ENCODE measurements at regions not wholly inside any gene's neighbourhood (a gene's known extent, or its start where the extent isn't known, plus 50 kb on each side); places are given as distances from the start of the nearest gene placed in this dataset.
"Not testable (repeated sequence)": the region's sequence is repeated elsewhere in the genome, so short reads cannot be mapped to it uniquely, and the experiment has no call there.

DNA sequence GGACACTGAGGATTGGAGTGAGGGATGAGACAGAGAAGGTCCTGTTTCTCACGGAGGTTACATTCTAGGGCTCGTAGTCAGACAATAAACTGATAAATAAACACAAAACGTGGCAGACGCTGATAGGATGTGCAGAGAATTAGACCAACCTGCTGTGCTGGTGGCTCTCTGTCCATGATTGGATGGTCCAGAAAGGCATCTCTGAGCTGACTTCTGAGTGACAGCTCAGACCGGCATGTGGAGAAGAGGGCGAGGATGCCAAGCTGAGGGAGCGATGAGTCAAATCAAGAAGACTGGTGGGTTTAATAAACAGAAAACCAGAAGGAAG, 132.3 kb upstream of the TAF11L2 start:
- no peak for DNase-seq (ENCODE audit: low spot score)

DNA sequence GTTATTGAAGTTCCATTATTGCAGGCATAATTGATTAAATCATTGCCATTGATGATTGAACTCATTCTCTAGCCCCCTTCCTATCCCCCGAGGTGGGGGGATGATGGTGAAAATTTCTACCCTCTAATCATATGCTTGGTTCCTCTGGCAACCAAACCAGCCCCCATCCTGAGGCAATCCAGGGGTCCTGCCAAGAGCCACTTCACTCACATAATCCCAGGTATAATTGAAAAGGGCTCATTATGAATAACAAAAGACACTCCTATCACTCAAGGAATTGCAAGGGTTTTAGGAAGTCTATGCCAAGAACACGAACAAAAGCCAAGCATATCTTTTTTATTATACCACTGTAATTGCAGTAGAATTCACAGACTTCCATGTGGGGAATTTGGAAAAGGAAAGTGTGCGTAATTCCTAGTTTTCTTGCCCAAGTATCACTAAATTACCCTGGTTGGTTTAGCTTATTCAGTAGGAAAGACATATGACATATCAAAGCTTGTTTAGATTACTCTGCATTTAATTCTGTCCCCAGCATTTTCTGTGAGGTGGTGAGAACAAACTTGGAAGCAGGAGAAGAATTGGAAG, 130.7 kb upstream of the TAF11L2 start:
- no peak for DNase-seq (ENCODE audit: low spot score)

GRCh38 chr5:17370651-17371050, 127.4 kb upstream of the TAF11L2 start:
- DNase-seq (ENCODE audit: low spot score), result no peak

DNA sequence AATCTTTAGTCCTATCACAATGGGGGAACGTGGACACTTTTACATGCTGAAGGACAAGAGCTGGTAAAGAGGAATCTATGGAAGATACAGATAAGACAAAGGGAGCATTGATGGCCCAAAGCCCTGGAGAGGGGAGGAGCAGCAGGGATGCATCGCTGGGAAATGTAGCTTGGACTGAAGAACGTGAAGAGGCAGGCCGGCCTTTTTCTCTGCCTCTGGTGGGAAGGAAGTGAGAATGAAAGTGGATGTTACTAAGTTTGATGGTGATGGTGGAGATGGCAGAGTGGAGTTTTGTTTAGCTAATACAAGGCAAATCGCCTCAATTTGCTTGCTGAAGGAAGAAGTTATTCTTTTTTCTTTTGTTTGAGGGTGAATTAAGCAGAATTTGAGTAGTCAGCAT, 124.6 kb upstream of the TAF11L2 start:
- DNase-seq (ENCODE audit: low spot score), result no peak

GRCh38 chr5:17373814-17374556, 124.0 kb upstream of the TAF11L2 start:
- DNase-seq (ENCODE audit: low spot score), result no peak

DNA sequence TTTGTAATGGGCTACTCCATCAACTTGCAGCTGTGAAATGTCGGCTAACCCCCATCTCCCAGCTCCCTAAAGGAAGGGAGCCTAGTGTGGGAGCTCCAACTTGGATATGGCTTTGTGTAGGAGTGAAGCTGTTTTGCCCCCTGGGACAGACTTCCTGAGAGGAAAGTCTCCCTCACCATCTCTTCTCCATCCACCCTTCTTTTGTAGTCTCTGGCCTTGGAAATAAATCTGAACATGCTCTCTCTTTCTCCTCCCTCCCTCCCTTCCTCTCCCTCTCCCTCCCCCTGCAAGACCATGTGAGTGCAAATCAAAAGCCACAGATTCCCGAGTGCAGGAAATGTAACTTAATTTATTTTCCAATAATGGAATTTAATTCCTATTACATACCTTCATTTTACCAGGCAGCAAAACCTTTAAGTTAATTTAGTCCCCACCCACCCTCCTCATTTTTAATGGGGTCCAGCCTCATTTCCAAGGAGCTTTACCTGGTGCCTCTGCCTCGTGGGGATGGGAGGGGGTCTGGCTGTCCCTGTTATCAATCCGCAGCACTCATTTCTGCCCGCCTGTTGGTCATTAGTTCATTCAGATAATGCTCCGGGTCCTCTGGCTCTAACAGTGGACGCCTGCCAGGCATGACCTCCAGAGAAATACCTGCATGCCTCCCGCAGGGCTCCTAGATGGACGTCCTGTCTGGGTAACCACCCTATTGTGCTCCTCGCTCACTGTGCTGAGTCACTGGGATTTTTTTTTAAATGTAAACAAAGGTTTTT, 122.9 kb upstream of the TAF11L2 start:
- peak; percentile 61 for DNase-seq (ENCODE audit: low spot score)

DNA sequence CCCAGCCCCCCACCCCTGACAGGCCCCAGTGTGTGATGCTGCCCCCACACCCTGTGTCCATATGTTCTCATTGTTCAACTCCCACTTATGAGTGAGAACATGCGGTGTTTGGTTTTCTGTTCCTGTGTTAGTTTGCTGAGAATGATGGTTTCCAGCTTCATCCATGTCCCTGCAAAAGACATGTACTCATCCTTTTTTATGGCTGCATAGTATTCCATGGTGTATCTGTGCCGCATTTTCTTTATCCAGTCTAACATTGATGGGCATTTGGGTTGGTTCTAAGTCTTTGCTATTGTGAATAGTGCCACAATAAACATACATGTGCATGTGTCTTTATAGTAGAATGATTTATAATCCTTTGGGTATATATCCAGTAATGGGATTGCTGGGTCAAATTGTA, 122.1 kb upstream of the TAF11L2 start:
- DNase-seq (ENCODE audit: low spot score), result not testable (repeated sequence)

GRCh38 chr5:17378346-17378997, 119.6 kb upstream of the TAF11L2 start:
- DNase-seq (ENCODE audit: low spot score), result no peak

DNA sequence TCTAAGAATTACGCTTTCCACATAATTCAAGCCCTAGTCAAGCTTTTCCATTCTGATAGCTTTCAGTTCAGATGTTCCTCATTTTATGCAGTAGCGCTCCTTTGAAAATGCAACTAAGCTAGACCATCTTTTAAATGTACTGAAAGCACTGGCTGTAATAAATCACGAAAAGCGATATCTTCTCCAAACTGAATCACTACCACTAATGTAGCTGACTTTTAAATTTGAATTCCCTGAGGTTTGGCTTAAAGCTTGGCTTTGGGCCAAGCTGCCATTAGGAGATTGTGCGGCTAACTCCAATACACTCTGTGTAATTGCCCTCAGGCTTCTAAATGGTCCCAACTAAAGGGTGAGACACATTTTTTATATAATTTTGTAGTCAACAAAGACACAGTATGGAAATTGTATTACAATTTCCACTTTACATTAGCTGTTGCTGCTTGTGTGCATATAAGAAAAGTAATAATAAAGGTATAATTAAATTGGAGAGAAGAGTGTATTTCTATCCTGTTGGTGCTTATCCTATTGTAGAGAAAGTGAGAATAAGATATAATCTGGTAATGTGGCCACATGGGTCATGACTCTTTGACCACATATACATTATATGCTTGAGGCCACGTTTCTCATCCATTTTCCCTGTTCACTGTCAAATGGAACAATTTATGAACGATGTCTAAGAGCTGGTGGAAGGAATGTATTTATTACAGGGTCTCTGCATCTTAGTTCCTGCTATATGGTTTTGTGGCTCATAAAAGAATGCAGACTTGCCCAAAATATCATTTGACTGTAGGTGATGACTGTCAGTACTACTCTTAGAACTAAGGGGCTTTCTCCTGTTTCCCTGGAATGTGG, 118.7 kb upstream of the TAF11L2 start:
- DNase-seq (ENCODE audit: low spot score), result no peak

- no peak for DNase-seq (ENCODE audit: low spot score)
These were observed 116.1 kb upstream of the TAF11L2 start for GRCh38 chr5:17381932-17382331.

GRCh38 chr5:17383526-17383925, 114.5 kb upstream of the TAF11L2 start:
- DNase-seq (ENCODE audit: low spot score), result no peak

DNA sequence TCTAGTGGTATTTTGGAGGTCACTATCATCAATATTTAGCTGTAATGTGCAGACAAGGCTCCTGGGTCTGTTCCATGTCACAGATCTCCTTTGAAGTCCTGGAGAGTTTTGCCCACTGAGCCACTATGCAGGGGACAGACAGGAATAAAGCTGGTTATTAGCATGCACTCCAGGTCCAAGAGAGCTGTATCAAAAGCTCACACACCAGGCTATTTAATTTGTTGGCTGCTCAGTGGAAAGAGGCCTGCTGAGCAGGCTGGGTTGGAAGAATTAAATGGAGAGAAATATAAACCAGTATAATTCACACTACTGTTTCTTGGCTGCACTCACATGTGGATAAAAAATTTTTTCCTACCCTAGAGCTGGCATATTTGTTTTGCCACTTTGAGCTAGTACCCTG, 113.8 kb upstream of the TAF11L2 start:
- no peak for DNase-seq (ENCODE audit: low spot score)

DNA sequence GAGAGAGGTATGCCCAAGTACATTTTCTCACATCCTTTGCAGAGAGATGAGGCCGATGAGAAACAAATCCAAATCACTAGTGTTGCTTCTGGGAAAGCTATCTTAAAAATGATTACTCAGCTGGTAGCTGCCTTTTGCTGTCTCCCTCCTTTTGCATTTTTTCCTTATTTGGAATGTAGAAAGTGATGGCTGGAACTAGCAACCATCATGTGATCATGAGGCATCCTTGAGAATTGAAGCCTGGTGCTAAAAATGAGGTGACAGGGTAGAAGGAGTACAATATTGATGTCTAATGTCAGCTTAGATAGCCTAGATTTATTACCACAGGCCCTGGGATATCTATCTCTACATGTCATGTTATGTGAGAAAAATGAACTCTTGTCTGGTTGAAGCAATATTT, 109.3 kb upstream of the TAF11L2 start:
- DNase-seq (ENCODE audit: low spot score), result no peak

DNA sequence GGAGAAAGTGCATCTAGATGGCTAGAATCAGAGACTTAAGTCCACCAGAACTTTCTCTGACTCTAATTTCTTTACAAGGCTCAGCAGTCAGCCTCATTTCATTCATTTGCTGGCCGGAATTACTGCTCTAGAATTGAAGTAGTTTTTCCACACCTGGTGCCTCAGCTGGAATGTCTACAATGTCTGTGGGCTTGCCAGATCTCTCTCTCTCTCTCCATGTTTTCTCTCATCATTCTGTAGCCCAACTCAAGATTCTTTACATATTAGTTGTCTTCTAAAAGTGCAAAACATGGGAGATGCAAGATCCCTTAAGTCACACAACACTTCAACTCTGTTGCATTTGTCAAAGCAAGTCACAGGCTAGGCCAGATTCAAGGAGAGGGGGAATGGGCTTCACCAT, 103.9 kb upstream of the TAF11L2 start:
- no peak for DNase-seq (ENCODE audit: low spot score)

DNA sequence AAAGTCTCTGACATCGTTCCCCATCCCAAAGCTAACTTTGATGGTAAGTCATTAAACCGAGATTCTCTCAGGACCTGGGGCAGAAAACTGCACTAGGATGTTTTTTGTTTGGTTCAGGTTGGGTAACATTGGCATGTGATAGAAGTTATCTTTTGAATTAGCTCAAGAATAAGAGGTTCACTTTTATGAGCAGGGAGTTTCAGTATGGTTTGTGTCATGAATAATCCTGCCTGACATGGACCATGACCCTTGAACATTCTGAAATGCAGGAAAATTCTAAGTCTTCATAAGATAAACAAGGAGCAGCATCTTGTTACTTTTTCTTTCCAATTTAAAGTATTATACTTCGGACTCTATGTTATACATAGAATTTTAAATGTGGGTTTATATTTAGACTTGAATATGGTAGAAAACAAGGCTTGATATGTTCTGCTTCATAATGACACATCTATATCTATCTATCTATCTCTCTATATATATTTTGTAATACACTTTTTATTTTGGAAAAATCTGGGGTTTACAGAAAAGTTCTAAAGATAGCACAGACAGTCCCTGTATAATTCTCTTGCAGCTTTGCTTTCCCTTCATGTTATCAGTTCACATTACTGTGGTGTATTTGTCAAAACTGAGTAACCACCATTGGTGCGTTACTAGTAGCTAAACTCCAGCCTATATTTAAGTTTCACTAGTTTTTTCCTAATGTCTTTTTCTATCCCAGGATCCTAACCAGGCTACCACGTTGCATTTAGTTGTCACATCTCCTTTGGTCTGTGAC, 102.7 kb upstream of the TAF11L2 start:
- DNase-seq (ENCODE audit: low spot score), result no peak

DNA sequence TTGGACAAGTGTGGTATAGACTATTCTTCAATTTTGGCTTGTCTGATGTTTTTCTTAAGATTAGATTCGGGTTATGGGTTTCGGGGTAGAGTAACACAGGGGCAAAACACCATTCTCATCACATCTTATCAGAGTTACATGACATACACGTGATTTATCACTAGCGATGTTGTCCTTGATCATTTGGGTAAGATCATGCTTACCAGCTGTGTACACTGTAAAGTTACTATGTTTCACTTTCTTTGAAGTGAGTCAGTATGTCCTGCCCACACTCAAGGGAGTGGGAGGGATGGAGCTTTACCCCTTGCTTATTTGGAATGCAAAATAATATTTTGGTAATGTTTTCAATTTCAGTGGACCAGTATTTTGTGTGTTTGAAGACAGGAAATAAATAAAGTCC, 101.8 kb upstream of the TAF11L2 start:
- DNase-seq (ENCODE audit: low spot score), result no peak

DNA sequence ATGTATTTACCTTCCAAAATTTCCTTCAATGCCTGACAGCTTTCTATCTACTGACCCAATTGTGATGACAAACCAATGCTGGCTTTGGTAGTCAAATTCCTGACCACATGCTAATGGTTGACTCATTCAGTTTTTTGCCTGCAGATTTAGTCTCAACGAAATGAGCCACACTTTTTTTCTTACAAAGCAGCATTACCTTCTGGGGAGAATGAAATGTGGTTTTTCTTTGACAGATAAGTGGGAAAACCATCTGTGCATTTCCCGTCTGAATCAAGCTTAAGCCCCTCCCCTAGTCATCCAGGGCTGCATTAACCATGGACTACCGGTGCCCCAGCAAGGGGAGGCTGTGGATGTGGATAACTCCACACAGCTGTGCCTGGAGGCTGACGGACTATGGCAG, 99.6 kb upstream of the TAF11L2 start:
- no peak for DNase-seq (ENCODE audit: low spot score)

- no peak for DNase-seq (ENCODE audit: low spot score)
These were observed 98.9 kb upstream of the TAF11L2 start for GRCh38 chr5:17398866-17399835.

- no peak for DNase-seq (ENCODE audit: low spot score)
These were observed 98.1 kb upstream of the TAF11L2 start for GRCh38 chr5:17399931-17400330.

Data from LoVo (cell line).